Activated CD4-positive, alpha-beta T cell treated with anti-CD3 and anti-CD28 coated beads for 48 hours (primary cell): ENCODE measurements at regions not wholly inside any gene's neighbourhood (a gene's known extent, or its start where the extent isn't known, plus 50 kb on each side); places are given as distances from the start of the nearest gene placed in this dataset.
"Not testable (repeated sequence)": the region's sequence is repeated elsewhere in the genome, so short reads cannot be mapped to it uniquely, and the experiment has no call there.

Experiments used
- DNase-seq: peaks from one replicate; pipeline ENCODE4 v3.0.0-alpha.2; 2020

- DNase-seq = peak; percentile 15
Measured at GRCh38 chr7:32762206-32762924, 129.2 kb downstream of the KBTBD2 start.

- no peak for DNase-seq
Measured at GRCh38 chr7:32761451-32762205, 129.9 kb downstream of the KBTBD2 start.

- not testable (repeated sequence) for DNase-seq
Measured at GRCh38 chr7:32760755-32761154, 130.8 kb downstream of the KBTBD2 start.

GRCh38 chr7:32759859-32760258, 131.7 kb downstream of the KBTBD2 start:
- DNase-seq = not testable (repeated sequence)

GRCh38 chr7:32753872-32754271, 137.7 kb downstream of the KBTBD2 start:
- DNase-seq = not testable (repeated sequence)

- not testable (repeated sequence) for DNase-seq
Measured at GRCh38 chr7:32748337-32748736, 143.2 kb downstream of the KBTBD2 start.

- not testable (repeated sequence) for DNase-seq
Measured at GRCh38 chr7:32747443-32748148, 144.0 kb downstream of the KBTBD2 start.

- not testable (repeated sequence) for DNase-seq
Measured at GRCh38 chr7:32741853-32742476, 149.6 kb downstream of the KBTBD2 start.

- DNase-seq = not testable (repeated sequence)
Measured at GRCh38 chr7:32739749-32740148, 151.8 kb downstream of the KBTBD2 start.

- DNase-seq = not testable (repeated sequence)
Measured at GRCh38 chr7:32738390-32738789, 153.2 kb downstream of the KBTBD2 start.

GRCh38 chr7:32732767-32733166, 158.8 kb downstream of the KBTBD2 start:
- not testable (repeated sequence) for DNase-seq

GRCh38 chr7:32729335-32729675, 162.3 kb downstream of the KBTBD2 start:
- not testable (repeated sequence) for DNase-seq

GRCh38 chr7:32728412-32729334, 162.9 kb downstream of the KBTBD2 start:
- DNase-seq = peak; percentile 49

GRCh38 chr7:32727483-32728411, 163.8 kb downstream of the KBTBD2 start:
- peak; percentile 60 for DNase-seq

- DNase-seq = not testable (repeated sequence)
Measured at GRCh38 chr7:32722837-32723236, 168.7 kb downstream of the KBTBD2 start.

- DNase-seq = no peak
Measured at GRCh38 chr7:32694182-32694581, 197.4 kb downstream of the KBTBD2 start.

GRCh38 chr7:32691965-32692815, 196.9 kb downstream of the AVL9 start:
- peak; percentile 37 for DNase-seq

GRCh38 chr7:32688092-32688491, 192.8 kb downstream of the AVL9 start:
- DNase-seq = not testable (repeated sequence)

- DNase-seq = no peak
Measured at GRCh38 chr7:32681174-32681518, 185.9 kb downstream of the AVL9 start.
